ENCODE measurements at regions not wholly inside any gene's neighbourhood (a gene's known extent, or its start where the extent isn't known, plus 50 kb on each side); places are given as distances from the start of the nearest gene placed in this dataset.

DNA sequence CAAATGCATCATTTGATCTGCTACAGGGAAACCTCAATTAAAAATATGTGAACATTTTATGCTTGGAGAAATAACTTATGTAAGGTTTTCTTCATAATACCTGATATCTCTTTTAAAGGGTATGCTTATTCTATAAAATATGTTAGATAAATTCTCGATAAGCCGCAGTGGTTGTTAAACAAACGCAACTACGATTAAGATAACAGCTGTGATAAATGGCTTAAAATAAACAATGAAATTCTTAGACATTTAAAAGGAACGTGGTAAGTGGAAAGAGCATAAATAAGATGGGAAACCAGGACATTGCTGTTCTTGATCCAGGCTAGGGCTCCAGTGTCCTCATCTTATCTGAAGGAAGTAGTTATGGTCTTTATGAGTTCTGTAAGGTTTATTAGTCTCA lies 415.9 kb downstream of the CD83 start:
- no peak for TF ChIP-seq POLR2A (IDR thresholded peaks at IDR 0.05; ENCODE audit: low read length)
- no peak for TF ChIP-seq GATA1 (IDR thresholded peaks at IDR 0.05; ENCODE audit: low read depth, low read length)

Measured in erythroblast (primary cell).